ENCODE measurements at regions not wholly inside any gene's neighbourhood (a gene's known extent, or its start where the extent isn't known, plus 50 kb on each side); places are given as distances from the start of the nearest gene placed in this dataset.

GRCh38 chr10:3413937-3414666 is 241.5 kb upstream of the PITRM1 start:
- DNase-seq (ENCODE audit: low read depth): no peak

- DNase-seq (ENCODE audit: low read depth): no peak
Measured at GRCh38 chr10:3412646-3413045, 240.1 kb upstream of the PITRM1 start.

GRCh38 chr10:3412071-3412582 is 239.5 kb upstream of the PITRM1 start:
- no peak for DNase-seq (ENCODE audit: low read depth)

GRCh38 chr10:3411044-3411443 is 238.5 kb upstream of the PITRM1 start:
- DNase-seq (ENCODE audit: low read depth): no peak

- DNase-seq (ENCODE audit: low read depth): no peak
Measured at GRCh38 chr10:3409928-3410327, 237.3 kb upstream of the PITRM1 start.

GRCh38 chr10:3408603-3409365 is 236.2 kb upstream of the PITRM1 start:
- no peak for DNase-seq (ENCODE audit: low read depth)

- no peak for DNase-seq (ENCODE audit: low read depth)
Measured at GRCh38 chr10:3407208-3407607, 234.6 kb upstream of the PITRM1 start.

GRCh38 chr10:3406556-3406955 is 234.0 kb upstream of the PITRM1 start:
- no peak for DNase-seq (ENCODE audit: low read depth)

GRCh38 chr10:3404381-3404780 is 231.8 kb upstream of the PITRM1 start:
- no peak for DNase-seq (ENCODE audit: low read depth)

GRCh38 chr10:3402187-3402751 is 229.7 kb upstream of the PITRM1 start:
- no peak for DNase-seq (ENCODE audit: low read depth)

- DNase-seq (ENCODE audit: low read depth): peak; percentile 34
Measured at GRCh38 chr10:3401491-3401938, 228.9 kb upstream of the PITRM1 start.

GRCh38 chr10:3400348-3400747 is 227.8 kb upstream of the PITRM1 start:
- DNase-seq (ENCODE audit: low read depth): no peak

- DNase-seq (ENCODE audit: low read depth): no peak
Measured at GRCh38 chr10:3399756-3400155, 227.2 kb upstream of the PITRM1 start.

- no peak for DNase-seq (ENCODE audit: low read depth)
Measured at GRCh38 chr10:3398825-3399646, 226.5 kb upstream of the PITRM1 start.

- DNase-seq (ENCODE audit: low read depth): no peak
Measured at GRCh38 chr10:3397846-3398245, 225.3 kb upstream of the PITRM1 start.

- peak; percentile 33 for DNase-seq (ENCODE audit: low read depth)
Measured at GRCh38 chr10:3397231-3397630, 224.6 kb upstream of the PITRM1 start.

GRCh38 chr10:3396116-3396515 is 223.5 kb upstream of the PITRM1 start:
- no peak for DNase-seq (ENCODE audit: low read depth)

- no peak for DNase-seq (ENCODE audit: low read depth)
Measured at GRCh38 chr10:3395458-3395861, 222.9 kb upstream of the PITRM1 start.

- DNase-seq (ENCODE audit: low read depth): no peak
Measured at GRCh38 chr10:3395041-3395440, 222.5 kb upstream of the PITRM1 start.

- DNase-seq (ENCODE audit: low read depth): no peak
Measured at GRCh38 chr10:3393958-3394357, 221.4 kb upstream of the PITRM1 start.

GRCh38 chr10:3391657-3392056 is 219.1 kb upstream of the PITRM1 start:
- no peak for DNase-seq (ENCODE audit: low read depth)

- DNase-seq (ENCODE audit: low read depth): no peak
Measured at GRCh38 chr10:3389130-3389529, 216.5 kb upstream of the PITRM1 start.

Measured in Daoy (cell line).